ENCODE measurements at regions not wholly inside any gene's neighbourhood (a gene's known extent, or its start where the extent isn't known, plus 50 kb on each side); places are given as distances from the start of the nearest gene placed in this dataset.

DNA sequence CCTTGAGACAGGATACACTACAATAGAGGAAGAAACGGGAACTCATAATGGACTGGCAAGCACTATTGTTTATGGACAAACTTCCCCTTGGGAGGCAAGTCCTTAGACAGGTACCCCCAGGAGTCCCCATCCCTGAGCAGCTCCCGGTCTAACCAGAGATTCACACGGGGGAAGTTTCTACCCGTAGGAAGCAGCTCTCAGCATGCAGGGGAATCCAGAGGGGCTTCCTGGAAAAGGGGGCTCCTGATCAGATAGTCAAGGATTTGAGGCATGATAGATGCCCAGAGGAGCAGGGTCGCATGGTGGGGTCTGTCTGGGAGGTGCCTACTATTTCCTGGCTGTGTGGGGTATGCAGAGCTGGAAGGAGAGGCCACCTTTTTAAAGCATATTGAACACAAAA is 282.4 kb upstream of the RTL1 start:
- TF ChIP-seq, protein P1, sequence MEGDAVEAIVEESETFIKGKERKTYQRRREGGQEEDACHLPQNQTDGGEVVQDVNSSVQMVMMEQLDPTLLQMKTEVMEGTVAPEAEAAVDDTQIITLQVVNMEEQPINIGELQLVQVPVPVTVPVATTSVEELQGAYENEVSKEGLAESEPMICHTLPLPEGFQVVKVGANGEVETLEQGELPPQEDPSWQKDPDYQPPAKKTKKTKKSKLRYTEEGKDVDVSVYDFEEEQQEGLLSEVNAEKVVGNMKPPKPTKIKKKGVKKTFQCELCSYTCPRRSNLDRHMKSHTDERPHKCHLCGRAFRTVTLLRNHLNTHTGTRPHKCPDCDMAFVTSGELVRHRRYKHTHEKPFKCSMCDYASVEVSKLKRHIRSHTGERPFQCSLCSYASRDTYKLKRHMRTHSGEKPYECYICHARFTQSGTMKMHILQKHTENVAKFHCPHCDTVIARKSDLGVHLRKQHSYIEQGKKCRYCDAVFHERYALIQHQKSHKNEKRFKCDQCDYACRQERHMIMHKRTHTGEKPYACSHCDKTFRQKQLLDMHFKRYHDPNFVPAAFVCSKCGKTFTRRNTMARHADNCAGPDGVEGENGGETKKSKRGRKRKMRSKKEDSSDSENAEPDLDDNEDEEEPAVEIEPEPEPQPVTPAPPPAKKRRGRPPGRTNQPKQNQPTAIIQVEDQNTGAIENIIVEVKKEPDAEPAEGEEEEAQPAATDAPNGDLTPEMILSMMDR (IDR thresholded peaks at IDR 0.05; ENCODE audit: insufficient read depth, low read depth, low read length, missing control alignments), result no peak
- no peak overlapping the region for H3K4me3 ChIP-seq (ENCODE audit: low read length)
- DNase-seq (ENCODE audit: low read depth), result no peak

DNA sequence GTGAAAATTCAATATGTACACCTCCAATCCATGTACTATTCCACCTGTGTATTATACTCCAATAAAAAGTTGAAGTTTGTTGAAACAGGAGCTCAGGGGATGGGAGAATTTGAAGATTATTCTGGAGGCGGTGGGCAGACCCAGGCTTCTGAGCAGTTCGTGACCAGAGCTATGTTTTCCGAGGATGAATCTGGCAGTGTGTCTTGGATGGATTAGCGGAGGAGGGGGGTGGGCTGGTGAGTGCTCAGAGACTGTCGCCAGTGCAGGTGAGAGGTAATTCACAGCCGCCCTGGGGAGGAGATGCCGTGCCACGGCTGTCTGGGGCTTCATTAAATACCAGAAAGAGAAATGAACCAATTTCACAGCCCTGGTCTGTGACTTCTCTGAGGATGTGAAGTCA is 283.0 kb upstream of the RTL1 start:
- TF ChIP-seq, protein P1 (IDR thresholded peaks at IDR 0.05; ENCODE audit: insufficient read depth, low read depth, low read length, missing control alignments), result no peak
- H3K4me3 ChIP-seq (ENCODE audit: low read length), result no peak overlapping the region
- DNase-seq (ENCODE audit: low read depth), result no peak

DNA sequence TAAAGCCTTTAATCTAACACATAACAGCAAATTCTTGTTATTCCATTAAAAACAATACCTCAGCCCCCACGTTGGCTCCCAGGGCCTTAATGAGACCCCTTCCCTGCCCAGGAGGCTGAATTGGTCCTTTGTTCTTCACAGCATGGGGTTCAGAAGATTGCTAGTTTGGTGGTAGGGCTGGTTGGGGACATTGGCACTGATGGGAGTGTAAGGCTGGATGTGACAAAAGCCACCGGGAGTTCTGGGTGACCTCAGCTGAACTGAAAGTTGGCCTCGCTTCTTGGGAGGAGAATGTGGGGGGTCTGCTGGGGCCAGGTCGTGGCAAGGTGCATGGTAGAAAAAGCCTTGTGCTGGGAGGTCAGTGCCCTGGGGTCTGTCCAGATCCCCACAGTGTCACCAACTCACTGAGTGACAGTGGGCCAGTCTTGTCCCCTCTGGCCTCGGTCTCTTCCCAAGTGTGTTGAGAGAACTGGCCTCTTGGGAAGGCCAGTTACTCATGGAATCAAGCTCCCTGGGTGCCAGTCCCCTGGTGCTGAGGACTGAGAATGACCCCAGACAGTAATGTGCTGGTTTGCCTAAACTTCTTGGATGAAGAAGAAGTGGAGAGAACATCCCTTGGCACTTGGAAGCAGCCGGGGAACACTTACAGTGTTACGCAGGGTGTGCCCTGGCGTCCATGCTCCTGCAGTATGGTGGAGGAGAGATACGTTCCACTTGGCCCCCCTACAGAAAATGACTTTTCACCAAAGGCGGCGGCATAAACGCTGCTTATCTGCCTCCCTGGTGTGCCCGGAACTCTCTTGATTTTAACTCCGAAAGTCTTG is 283.7 kb upstream of the RTL1 start:
- no peak overlapping the region for H3K4me3 ChIP-seq (ENCODE audit: low read length)
- no peak for DNase-seq (ENCODE audit: low read depth)
- TF ChIP-seq, protein P1 (IDR thresholded peaks at IDR 0.05; ENCODE audit: insufficient read depth, low read depth, low read length, missing control alignments), result no peak

DNA sequence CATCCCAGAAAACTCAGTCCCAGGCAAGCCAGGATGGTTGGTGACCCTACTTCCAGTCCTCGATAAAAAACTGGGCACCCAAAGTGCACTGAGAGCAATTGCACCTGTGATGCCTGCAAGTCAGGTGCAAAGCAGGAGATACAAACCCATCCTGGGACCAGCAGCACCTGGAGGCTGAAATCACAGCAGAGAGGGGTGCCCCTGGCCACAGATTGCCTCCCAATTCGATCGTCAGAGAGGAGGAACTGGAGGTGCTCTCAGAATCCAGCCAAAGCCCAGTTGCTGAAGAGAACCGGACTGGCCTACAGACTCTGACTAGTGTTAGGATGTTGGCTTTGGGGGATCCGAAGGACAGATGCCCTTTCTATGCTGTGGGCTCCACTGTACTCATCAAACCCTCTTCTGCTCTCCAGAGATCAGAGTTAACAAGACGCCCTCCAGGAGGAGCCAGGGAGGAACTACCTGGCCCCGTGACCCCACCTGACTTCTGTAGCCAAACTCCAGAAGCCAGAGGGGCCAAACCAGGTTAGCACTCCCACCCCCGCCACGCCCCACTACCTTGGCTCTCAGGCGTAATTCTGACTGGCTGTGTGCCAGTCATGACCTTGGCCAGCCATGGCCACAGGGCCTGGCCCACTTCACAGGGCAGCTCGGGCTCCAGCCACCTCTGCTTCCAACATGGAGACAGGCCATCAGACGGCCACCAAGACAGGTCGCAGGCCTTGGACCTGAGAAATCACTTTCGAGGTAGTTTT is 284.5 kb upstream of the RTL1 start:
- TF ChIP-seq, protein P1 (IDR thresholded peaks at IDR 0.05; ENCODE audit: insufficient read depth, low read depth, low read length, missing control alignments), result no peak
- no peak overlapping the region for H3K4me3 ChIP-seq (ENCODE audit: low read length)
- no peak for DNase-seq (ENCODE audit: low read depth)

DNA sequence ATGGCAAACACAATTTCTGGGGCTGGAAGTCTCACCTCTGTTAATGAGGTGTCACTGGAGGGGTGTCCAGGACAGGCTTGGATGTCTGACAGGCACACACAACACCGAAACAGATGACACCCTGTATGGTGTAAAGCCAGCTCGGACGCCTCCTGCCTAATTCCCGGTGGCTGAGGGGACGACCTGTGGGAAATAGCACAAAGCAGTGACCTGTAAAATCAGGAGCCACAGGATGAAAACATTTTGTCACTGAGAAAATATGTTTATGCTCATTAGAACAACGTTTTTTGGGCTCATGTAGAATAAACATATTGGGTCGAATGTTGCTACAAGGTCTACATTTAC is 285.0 kb upstream of the RTL1 start:
- no peak overlapping the region for H3K4me3 ChIP-seq (ENCODE audit: low read length)
- TF ChIP-seq, protein P1 (IDR thresholded peaks at IDR 0.05; ENCODE audit: insufficient read depth, low read depth, low read length, missing control alignments), result no peak
- DNase-seq (ENCODE audit: low read depth), result no peak

DNA sequence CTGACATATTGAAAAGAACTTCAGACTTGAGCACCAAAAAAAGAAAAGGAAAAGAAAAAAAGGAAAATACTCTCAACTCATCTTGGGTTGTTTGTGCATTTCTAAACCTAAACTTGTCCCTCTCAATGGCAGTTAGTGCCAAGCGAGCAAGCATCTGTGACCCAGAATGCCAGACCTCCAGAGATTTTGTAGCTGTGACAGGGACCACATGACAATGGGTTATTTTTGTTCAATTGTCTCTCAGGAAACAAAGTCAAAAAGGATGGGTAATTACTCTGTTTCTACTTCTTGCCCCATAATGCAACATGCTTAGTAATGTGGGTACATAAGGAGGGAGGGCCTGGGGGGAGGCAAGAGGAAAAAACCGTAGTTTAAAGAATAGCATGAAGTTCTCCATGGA is 285.7 kb upstream of the RTL1 start:
- DNase-seq (ENCODE audit: low read depth), result no peak
- H3K4me3 ChIP-seq (ENCODE audit: low read length), result no peak overlapping the region

More for the DNA sequence above, 285.7 kb upstream of the RTL1 start:
- TF ChIP-seq, protein P1 (IDR thresholded peaks at IDR 0.05; ENCODE audit: insufficient read depth, low read depth, low read length, missing control alignments), result no peak

Measured in epithelial cell of esophagus (primary cell).